ENCODE measurements at regions not wholly inside any gene's neighbourhood (a gene's known extent, or its start where the extent isn't known, plus 50 kb on each side); places are given as distances from the start of the nearest gene placed in this dataset.

DNA sequence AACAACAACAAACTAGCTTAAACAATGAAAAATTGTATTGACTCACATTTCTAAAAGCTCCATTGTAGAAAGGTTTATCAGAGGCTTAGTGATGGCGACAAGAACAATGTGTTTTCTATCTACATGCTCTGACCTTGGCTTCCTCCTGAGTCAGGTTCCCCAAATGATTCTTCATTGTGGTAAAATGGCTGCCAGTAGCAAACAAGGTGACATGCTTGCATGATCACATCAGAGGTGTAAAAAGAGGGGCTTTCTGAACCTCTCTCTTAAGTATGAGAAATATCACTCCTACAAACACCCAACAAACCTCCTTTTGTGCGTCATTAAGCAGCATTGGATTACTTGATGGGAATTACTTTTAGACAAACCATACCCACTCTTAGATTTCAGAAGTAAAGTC, 252.4 kb upstream of the SYT1 start:
- TF ChIP-seq, protein P1, sequence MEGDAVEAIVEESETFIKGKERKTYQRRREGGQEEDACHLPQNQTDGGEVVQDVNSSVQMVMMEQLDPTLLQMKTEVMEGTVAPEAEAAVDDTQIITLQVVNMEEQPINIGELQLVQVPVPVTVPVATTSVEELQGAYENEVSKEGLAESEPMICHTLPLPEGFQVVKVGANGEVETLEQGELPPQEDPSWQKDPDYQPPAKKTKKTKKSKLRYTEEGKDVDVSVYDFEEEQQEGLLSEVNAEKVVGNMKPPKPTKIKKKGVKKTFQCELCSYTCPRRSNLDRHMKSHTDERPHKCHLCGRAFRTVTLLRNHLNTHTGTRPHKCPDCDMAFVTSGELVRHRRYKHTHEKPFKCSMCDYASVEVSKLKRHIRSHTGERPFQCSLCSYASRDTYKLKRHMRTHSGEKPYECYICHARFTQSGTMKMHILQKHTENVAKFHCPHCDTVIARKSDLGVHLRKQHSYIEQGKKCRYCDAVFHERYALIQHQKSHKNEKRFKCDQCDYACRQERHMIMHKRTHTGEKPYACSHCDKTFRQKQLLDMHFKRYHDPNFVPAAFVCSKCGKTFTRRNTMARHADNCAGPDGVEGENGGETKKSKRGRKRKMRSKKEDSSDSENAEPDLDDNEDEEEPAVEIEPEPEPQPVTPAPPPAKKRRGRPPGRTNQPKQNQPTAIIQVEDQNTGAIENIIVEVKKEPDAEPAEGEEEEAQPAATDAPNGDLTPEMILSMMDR (IDR thresholded peaks at IDR 0.05), result no peak
- no peak for TF ChIP-seq EZH2 (IDR thresholded peaks at IDR 0.05)

Measured in neural progenitor cell (in vitro differentiated cells).